ENCODE measurements at regions not wholly inside any gene's neighbourhood (a gene's known extent, or its start where the extent isn't known, plus 50 kb on each side); places are given as distances from the start of the nearest gene placed in this dataset.

GRCh38 chr4:27717431-27717755, 856.8 kb downstream of the STIM2 start:
- CTCF ChIA-PET = interaction anchor here (1.5 kb wide), 1 partner anchor 33 kb away, joined by 3 read pairs; no protein-coding TSS in a partner anchor
- no peak for FAIRE-seq

GRCh38 chr4:27720010-27720766, 859.5 kb downstream of the STIM2 start:
- TF ChIP-seq FOSB (CRISPR knock-in tag; IDR thresholded peaks at IDR 0.05) = no peak
- no peak for TF ChIP-seq RARB (CRISPR knock-in tag; IDR thresholded peaks at IDR 0.05)
- no peak for TF ChIP-seq POLR2AphosphoS2 (conservative IDR thresholded peaks at IDR 0.05; ENCODE audit: low read length)
- TF ChIP-seq GATA3 (IDR thresholded peaks at IDR 0.05; ENCODE audit: borderline replicate concordance) = no peak
- Histone ChIP-seq H3K27ac (no peak overlapping the region), H3K4me2 (no peak overlapping the region), H3K4me3 (no peak overlapping the region), H3K4me1 (no peaks in the 10 kb centered on the region), H3K9me3 (no peaks in the 10 kb centered on the region)
- ChIA-PET POLR2A (no interaction called here), CTCF (no interaction called here)
- ATAC-seq (no peak), DNase-seq (ENCODE audit: low read depth in 1 of 2, low spot score in 1 of 2) (no peak), FAIRE-seq (no peak)
- 7% methylated on average over 4 of the region's 4 CpGs for WGBS (ENCODE audit: missing lambda C conversion rate)

More at GRCh38 chr4:27717431-27717755, 856.8 kb downstream of the STIM2 start:
- no peaks in the 10 kb centered on the region for H3K4me1 ChIP-seq
- TF ChIP-seq FOXS1 (CRISPR knock-in tag; IDR thresholded peaks at IDR 0.05) = no peak
- no peak for TF ChIP-seq MAFK (IDR thresholded peaks at IDR 0.05; ENCODE audit: partially characterized antibody)
- no peak for TF ChIP-seq POLR2AphosphoS2 (conservative IDR thresholded peaks at IDR 0.05; ENCODE audit: low read length)
- no peak for TF ChIP-seq ZNF302 (CRISPR knock-in tag; IDR thresholded peaks at IDR 0.05)
- no peak for TF ChIP-seq RARB (CRISPR knock-in tag; IDR thresholded peaks at IDR 0.05)
- no peak for TF ChIP-seq JUN (IDR thresholded peaks at IDR 0.05)
- no peak for TF ChIP-seq TFCP2L1 (CRISPR knock-in tag; IDR thresholded peaks at IDR 0.05)
- TF ChIP-seq GATA3 (IDR thresholded peaks at IDR 0.05; ENCODE audit: borderline replicate concordance) = no peak
- TF ChIP-seq HOXB13 (CRISPR knock-in tag; IDR thresholded peaks at IDR 0.05; ENCODE audit: low read depth) = no peak
- no peak for TF ChIP-seq HOXA7 (CRISPR knock-in tag; IDR thresholded peaks at IDR 0.05)
- no peak for TF ChIP-seq BCL3 (IDR thresholded peaks at IDR 0.05)
- TF ChIP-seq TP53 (CRISPR knock-in tag; IDR thresholded peaks at IDR 0.05) = no peak
- TF ChIP-seq CHD2 (IDR thresholded peaks at IDR 0.05; ENCODE audit: low read length, partially characterized antibody) = no peak
- no peak for TF ChIP-seq NPAS2 (CRISPR knock-in tag; IDR thresholded peaks at IDR 0.05; ENCODE audit: borderline replicate concordance)
- no peak for TF ChIP-seq USF2 (IDR thresholded peaks at IDR 0.05)
- no peak for TF ChIP-seq RCOR1 (IDR thresholded peaks at IDR 0.05; ENCODE audit: low read depth, low read length)
- no peak for TF ChIP-seq EP300 (IDR thresholded peaks at IDR 0.05)
- no peak for TF ChIP-seq ELK1 (IDR thresholded peaks at IDR 0.05; ENCODE audit: low read depth, low read length)
- no peak for TF ChIP-seq BHLHE40 (IDR thresholded peaks at IDR 0.05; ENCODE audit: low read depth, low read length)
- no peak for TF ChIP-seq MYC (IDR thresholded peaks at IDR 0.05; ENCODE audit: borderline replicate concordance, low read length)
- no peak for ATAC-seq
- no peak overlapping the region for H3K4me3 ChIP-seq
- no peak overlapping the region for H3K4me2 ChIP-seq
- no peaks in the 10 kb centered on the region for H3K9me3 ChIP-seq
- POLR2A ChIA-PET = no interaction called here
- no peak overlapping the region for H3K27ac ChIP-seq
- WGBS (ENCODE audit: missing lambda C conversion rate) = under 1% methylated on average over 4 of the region's 4 CpGs
- no peak for DNase-seq (ENCODE audit: low read depth in 1 of 2, low spot score in 1 of 2)

- H3K4me2 ChIP-seq = no peak overlapping the region
- ATAC-seq (no peak), DNase-seq (ENCODE audit: low read depth in 1 of 2, low spot score in 1 of 2) (no peak), FAIRE-seq (no peak)
- ChIA-PET CTCF (no interaction called here), POLR2A (no interaction called here)
- no peak overlapping the region for H3K4me3 ChIP-seq
- H3K4me1 ChIP-seq = no peaks in the 10 kb centered on the region
- no peaks in the 10 kb centered on the region for H3K9me3 ChIP-seq
- TF ChIP-seq BCL3 (IDR thresholded peaks at IDR 0.05) (no peak), HDAC2 (IDR thresholded peaks at IDR 0.05) (no peak), MAZ (IDR thresholded peaks at IDR 0.05; ENCODE audit: borderline replicate concordance, low read depth, low read length) (no peak), HOXA7 (CRISPR knock-in tag; IDR thresholded peaks at IDR 0.05) (no peak), TP53 (CRISPR knock-in tag; IDR thresholded peaks at IDR 0.05) (no peak), HOXB13 (CRISPR knock-in tag; IDR thresholded peaks at IDR 0.05; ENCODE audit: low read depth) (no peak), NFE2L2 (conservative IDR thresholded peaks at IDR 0.05; ENCODE audit: low read length) (no peak), ATOH8 (CRISPR knock-in tag; IDR thresholded peaks at IDR 0.05; ENCODE audit: low read depth) (no peak), HOXB5 (CRISPR knock-in tag; IDR thresholded peaks at IDR 0.05) (no peak), MAX (IDR thresholded peaks at IDR 0.05) (no peak), JUNB (IDR thresholded peaks at IDR 0.05) (no peak), CEBPB (IDR thresholded peaks at IDR 0.05) (no peak)
- 63% methylated on average over 8 of the region's 8 CpGs for WGBS (ENCODE audit: missing lambda C conversion rate)
- no peak overlapping the region for H3K27ac ChIP-seq
Measured at GRCh38 chr4:27721193-27721592, 860.6 kb downstream of the STIM2 start.
